ENCODE measurements at regions not wholly inside any gene's neighbourhood (a gene's known extent, or its start where the extent isn't known, plus 50 kb on each side); places are given as distances from the start of the nearest gene placed in this dataset.

DNA sequence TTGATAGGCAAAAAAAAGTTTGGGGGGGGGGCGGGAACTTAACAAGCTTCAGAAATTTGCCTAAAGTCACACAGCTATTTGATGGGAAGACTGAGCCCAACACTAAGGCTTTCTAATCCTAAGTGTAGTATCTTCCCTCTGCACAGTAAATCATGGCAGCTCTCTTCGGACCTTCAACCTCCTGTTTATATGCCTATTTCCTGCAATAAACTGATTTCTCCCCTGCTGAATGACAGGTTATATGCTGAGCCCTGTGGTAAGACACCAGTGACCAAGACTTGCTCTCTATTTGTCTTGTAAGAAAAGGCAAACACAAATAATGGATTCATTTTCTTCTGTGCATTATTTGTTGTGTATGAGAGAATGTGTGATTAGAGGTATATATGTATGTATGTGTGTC lies 355.8 kb upstream of the ARRDC4 start:
- POLR2A ChIA-PET = no interaction called here

DNA sequence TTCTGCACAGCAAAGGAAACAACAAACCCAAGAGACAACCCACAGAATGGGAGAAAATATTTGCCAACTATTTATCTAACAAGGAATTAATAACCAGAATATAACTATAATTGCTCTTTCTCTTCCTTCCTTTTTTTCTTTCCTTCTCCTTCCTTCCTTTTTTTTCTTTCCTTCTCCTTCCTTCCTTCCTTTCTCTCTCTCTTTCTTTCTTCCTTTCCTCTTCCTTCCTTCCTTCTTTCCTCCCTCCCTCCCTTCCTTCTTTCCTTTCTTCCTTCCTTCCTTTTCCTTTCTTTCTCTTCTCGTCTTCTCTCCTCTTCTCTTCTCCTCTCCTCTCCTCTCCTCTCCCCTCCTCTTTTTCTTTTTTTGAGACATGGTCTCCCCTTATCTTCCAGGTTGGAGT lies 345.4 kb upstream of the ARRDC4 start:
- CTCF ChIA-PET = no interaction called here
- TF ChIP-seq, protein P1, sequence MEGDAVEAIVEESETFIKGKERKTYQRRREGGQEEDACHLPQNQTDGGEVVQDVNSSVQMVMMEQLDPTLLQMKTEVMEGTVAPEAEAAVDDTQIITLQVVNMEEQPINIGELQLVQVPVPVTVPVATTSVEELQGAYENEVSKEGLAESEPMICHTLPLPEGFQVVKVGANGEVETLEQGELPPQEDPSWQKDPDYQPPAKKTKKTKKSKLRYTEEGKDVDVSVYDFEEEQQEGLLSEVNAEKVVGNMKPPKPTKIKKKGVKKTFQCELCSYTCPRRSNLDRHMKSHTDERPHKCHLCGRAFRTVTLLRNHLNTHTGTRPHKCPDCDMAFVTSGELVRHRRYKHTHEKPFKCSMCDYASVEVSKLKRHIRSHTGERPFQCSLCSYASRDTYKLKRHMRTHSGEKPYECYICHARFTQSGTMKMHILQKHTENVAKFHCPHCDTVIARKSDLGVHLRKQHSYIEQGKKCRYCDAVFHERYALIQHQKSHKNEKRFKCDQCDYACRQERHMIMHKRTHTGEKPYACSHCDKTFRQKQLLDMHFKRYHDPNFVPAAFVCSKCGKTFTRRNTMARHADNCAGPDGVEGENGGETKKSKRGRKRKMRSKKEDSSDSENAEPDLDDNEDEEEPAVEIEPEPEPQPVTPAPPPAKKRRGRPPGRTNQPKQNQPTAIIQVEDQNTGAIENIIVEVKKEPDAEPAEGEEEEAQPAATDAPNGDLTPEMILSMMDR (IDR thresholded peaks at IDR 0.05; ENCODE audit: control extremely low read depth, extremely low read depth, low read depth, missing control alignments) = no peak
- POLR2A ChIA-PET = no interaction called here
- DNase-seq (ENCODE audit: extremely low spot score) = no peak

More for the DNA sequence above, 355.8 kb upstream of the ARRDC4 start:
- TF ChIP-seq, protein P1 (IDR thresholded peaks at IDR 0.05; ENCODE audit: control extremely low read depth, extremely low read depth, low read depth, missing control alignments) = no peak
- CTCF ChIA-PET = interaction anchor here (1.1 to 1.2 kb wide), 2 partner anchors 9 to 16 kb away, joined by 3 read pairs; no protein-coding TSS in a partner anchor
- no peak for DNase-seq (ENCODE audit: extremely low spot score)

DNA sequence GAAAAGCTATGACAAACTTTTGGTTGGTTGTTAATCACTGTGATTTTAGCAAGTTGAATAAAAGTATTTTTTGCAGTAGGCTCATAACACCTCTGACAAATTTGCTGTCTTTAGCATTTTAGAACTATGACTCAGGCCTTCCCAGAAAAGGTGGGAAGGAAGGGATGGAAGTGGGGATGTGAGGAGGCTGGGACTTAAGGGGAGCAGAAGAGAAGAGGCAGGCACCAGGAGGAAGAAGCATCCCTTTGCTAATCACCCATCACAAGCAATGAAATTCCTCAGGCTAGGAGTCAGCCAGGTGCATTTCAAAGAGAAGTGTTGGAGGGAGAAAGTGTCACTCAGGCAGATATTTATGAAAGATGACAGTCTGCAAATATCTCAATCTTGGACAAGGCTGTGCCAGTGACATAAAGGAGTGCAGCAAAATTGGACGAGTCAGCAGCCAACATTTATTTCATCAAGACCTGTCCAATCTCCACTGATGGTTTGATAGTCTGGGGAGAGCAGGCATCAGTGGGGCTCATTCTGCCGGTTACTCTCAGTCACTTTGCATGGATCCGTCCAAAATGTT lies 337.3 kb upstream of the ARRDC4 start:
- POLR2A ChIA-PET = no interaction called here
- TF ChIP-seq, protein P1 (IDR thresholded peaks at IDR 0.05; ENCODE audit: control extremely low read depth, extremely low read depth, low read depth, missing control alignments) = no peak
- CTCF ChIA-PET = no interaction called here
- DNase-seq (ENCODE audit: extremely low spot score) = no peak

DNA sequence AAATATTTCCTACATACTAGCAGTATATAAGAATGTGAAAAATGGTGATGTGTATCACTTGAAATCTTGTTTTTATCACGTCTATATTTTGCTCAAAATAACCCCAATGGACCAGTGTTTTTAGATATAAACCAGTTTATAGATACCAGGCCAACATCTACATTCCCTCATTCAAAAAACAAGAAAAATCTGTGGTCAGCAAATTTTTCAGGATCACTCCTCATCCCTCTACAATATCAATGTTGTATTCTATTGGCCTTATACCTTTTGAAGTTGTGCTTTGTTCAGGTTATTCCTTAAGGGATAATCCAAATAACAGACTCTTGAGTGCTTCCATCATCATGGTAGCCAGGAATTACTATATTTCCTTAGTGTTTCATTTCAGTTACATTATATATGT lies 332.9 kb upstream of the ARRDC4 start:
- ChIA-PET CTCF (no interaction called here), POLR2A (no interaction called here)
- TF ChIP-seq, protein P1 (IDR thresholded peaks at IDR 0.05; ENCODE audit: control extremely low read depth, extremely low read depth, low read depth, missing control alignments) = no peak
- no peak for DNase-seq (ENCODE audit: extremely low spot score)

DNA sequence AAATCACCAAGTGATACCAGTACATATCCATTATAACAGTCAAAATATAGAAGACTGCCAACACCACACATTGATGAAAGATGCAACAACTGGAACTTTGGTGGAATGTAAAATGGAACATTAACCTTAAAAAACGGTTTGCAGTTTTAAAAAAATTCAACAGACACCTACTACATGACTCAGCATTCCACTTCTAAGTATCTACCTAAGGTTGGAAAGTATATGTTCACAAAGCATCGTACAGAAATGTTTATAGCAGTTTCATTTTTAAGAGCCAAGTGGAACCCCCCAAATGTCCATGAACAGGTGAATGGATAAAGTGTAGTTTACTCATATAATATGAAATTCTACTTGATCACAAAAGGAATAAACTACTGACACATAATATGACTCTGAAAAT lies 314.7 kb upstream of the ARRDC4 start:
- POLR2A ChIA-PET = no interaction called here
- CTCF ChIA-PET = no interaction called here
- TF ChIP-seq, protein P1 (IDR thresholded peaks at IDR 0.05; ENCODE audit: control extremely low read depth, extremely low read depth, low read depth, missing control alignments) = no peak
- no peak for DNase-seq (ENCODE audit: extremely low spot score)

DNA sequence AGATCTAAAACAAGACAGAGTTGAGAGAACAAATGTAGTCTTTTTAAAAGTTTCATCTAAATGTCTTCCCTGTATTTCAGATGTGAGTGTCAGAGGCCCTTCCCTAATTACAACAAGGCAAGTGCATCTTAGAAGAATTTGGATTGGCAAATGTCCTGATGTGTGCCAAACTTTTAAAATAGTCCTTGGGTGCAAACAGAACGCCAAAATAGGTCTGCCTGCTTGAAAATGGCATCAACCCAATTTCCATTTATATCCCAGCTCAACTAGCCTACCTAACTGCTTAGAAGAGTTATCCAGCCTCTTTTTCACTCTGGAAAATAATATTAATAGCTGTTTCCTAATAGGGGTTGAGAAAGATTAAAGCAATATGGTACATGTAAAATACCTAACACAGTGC lies 311.8 kb upstream of the ARRDC4 start:
- ChIA-PET CTCF (interaction anchor here (1.6 kb wide), 1 partner anchor 31 kb away, joined by 4 read pairs; no protein-coding TSS in a partner anchor), POLR2A (no interaction called here)
- TF ChIP-seq, protein P1 (IDR thresholded peaks at IDR 0.05; ENCODE audit: control extremely low read depth, extremely low read depth, low read depth, missing control alignments) = no peak
- no peak for DNase-seq (ENCODE audit: extremely low spot score)

Data from GM10248 (cell line).